ENCODE measurements at regions not wholly inside any gene's neighbourhood (a gene's known extent, or its start where the extent isn't known, plus 50 kb on each side); places are given as distances from the start of the nearest gene placed in this dataset.

GRCh38 chr3:168860592-168860991, 764.9 kb upstream of the GOLIM4 start:
- H3K4me3 ChIP-seq (ENCODE audit: low read depth, low read length): no peak overlapping the region
- TF ChIP-seq, protein P1, sequence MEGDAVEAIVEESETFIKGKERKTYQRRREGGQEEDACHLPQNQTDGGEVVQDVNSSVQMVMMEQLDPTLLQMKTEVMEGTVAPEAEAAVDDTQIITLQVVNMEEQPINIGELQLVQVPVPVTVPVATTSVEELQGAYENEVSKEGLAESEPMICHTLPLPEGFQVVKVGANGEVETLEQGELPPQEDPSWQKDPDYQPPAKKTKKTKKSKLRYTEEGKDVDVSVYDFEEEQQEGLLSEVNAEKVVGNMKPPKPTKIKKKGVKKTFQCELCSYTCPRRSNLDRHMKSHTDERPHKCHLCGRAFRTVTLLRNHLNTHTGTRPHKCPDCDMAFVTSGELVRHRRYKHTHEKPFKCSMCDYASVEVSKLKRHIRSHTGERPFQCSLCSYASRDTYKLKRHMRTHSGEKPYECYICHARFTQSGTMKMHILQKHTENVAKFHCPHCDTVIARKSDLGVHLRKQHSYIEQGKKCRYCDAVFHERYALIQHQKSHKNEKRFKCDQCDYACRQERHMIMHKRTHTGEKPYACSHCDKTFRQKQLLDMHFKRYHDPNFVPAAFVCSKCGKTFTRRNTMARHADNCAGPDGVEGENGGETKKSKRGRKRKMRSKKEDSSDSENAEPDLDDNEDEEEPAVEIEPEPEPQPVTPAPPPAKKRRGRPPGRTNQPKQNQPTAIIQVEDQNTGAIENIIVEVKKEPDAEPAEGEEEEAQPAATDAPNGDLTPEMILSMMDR (IDR thresholded peaks at IDR 0.05; ENCODE audit: insufficient read depth, low read length, missing control alignments): no peak
- ChIA-PET POLR2A (no interaction called here), CTCF (interaction anchor here (1.3 to 1.7 kb wide), 2 partner anchors 13 to 350 kb away, joined by 4 to 5 read pairs; no protein-coding TSS in a partner anchor)
- no peak for DNase-seq (ENCODE audit: low read depth, low spot score)

DNA sequence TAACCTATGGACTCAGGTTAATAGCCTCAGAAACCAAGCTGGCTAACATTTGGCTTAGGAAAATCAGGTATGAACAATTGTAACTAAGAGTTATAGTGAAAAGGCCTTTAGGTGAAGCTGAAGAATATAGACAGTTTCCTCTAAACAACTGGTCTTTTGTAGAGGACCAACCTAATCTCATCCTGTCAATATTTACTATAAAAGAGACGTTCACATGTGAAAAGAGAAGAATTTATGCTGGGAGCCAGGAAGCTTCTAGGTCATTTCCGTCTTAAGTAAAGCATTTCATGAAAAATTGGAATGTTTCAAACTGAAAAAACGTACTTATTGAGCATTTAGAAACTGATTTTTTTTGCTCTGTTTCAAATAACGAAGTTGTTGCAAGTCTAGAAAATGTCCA, 764.3 kb upstream of the GOLIM4 start:
- no peak for DNase-seq (ENCODE audit: low read depth, low spot score)
- ChIA-PET POLR2A (no interaction called here), CTCF (interaction anchor here (1.3 kb wide), 1 partner anchor 12 kb away, joined by 5 read pairs; no protein-coding TSS in a partner anchor)
- H3K4me3 ChIP-seq (ENCODE audit: low read depth, low read length): no peak overlapping the region
- TF ChIP-seq, protein P1 (IDR thresholded peaks at IDR 0.05; ENCODE audit: insufficient read depth, low read length, missing control alignments): no peak

- ChIA-PET CTCF (interaction anchor here (1.3 kb wide), 1 partner anchor 12 kb away, joined by 5 read pairs; no protein-coding TSS in a partner anchor), POLR2A (no interaction called here)
- DNase-seq (ENCODE audit: low read depth, low spot score): no peak
These were observed 763.9 kb upstream of the GOLIM4 start for GRCh38 chr3:168859574-168859973.

DNA sequence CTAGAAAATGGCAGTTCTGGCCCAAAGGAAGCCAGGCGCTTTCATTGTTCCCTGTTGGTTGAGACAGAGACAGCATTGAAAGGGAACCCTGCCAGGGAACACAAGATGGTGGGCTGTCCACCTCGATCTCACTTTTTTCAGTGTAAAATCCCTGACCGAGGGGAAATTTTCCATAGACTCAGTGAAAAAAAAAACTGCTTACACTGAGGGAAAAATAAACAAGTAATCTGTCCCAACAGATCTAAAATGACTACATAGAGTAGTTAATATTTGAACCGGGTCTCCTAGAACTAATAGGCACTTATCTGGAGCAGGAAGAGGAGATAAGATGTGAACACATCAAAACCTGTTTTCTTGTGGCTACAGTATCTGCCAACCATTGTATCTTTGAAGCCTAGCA, 763.4 kb upstream of the GOLIM4 start:
- ChIA-PET CTCF (no interaction called here), POLR2A (no interaction called here)
- no peak for DNase-seq (ENCODE audit: low read depth, low spot score)
- no peak overlapping the region for H3K4me3 ChIP-seq (ENCODE audit: low read depth, low read length)
- TF ChIP-seq, protein P1 (IDR thresholded peaks at IDR 0.05; ENCODE audit: insufficient read depth, low read length, missing control alignments): no peak

More at GRCh38 chr3:168859574-168859973, 763.9 kb upstream of the GOLIM4 start:
- no peak overlapping the region for H3K4me3 ChIP-seq (ENCODE audit: low read depth, low read length)
- TF ChIP-seq, protein P1 (IDR thresholded peaks at IDR 0.05; ENCODE audit: insufficient read depth, low read length, missing control alignments): no peak

- ChIA-PET CTCF (no interaction called here), POLR2A (no interaction called here)
- TF ChIP-seq, protein P1 (IDR thresholded peaks at IDR 0.05; ENCODE audit: insufficient read depth, low read length, missing control alignments): no peak
- no peak for DNase-seq (ENCODE audit: low read depth, low spot score)
- H3K4me3 ChIP-seq (ENCODE audit: low read depth, low read length): no peak overlapping the region
These were observed 762.6 kb upstream of the GOLIM4 start for GRCh38 chr3:168858327-168858726.

GRCh38 chr3:168850109-168850508, 754.4 kb upstream of the GOLIM4 start:
- DNase-seq (ENCODE audit: low read depth, low spot score): no peak
- TF ChIP-seq, protein P1 (IDR thresholded peaks at IDR 0.05; ENCODE audit: insufficient read depth, low read length, missing control alignments): no peak
- H3K4me3 ChIP-seq (ENCODE audit: low read depth, low read length): no peak overlapping the region
- ChIA-PET POLR2A (no interaction called here), CTCF (interaction anchor here (1.3 to 5.9 kb wide), 3 partner anchors 10 to 641 kb away, joined by 4 to 98 read pairs (median 65); no protein-coding TSS in a partner anchor)

All from AG04449 (cell line).